RWPE2 (cell line): ENCODE measurements at regions not wholly inside any gene's neighbourhood (a gene's known extent, or its start where the extent isn't known, plus 50 kb on each side); places are given as distances from the start of the nearest gene placed in this dataset.
"Not testable (repeated sequence)": the region's sequence is repeated elsewhere in the genome, so short reads cannot be mapped to it uniquely, and the experiment has no call there.

Experiments
- ATAC-seq: fragments of 200-7000 bp; cut with Tn5 transposase; 3 replicates; pipeline ENCODE4 v1.9.1; 2021; ENCODE audit warnings: low read depth
- DNase-seq: peaks from one replicate; pipeline ENCODE4 v3.0.0-alpha.2; 2020; ENCODE audit warnings: low spot score
- H3K27ac ChIP-seq: fragments of 450-650 bp; 2 replicates; pipeline ENCODE4 v1.5.1; 2017; ENCODE audit warnings: mild to moderate bottlenecking; ENCODE audit not compliant: poor library complexity, severe bottlenecking
- H3K27me3 ChIP-seq: fragments of 250-450 bp; sonication (Bioruptor Pico); 2 replicates; pipeline ENCODE4 v1.5.1; 2021; ENCODE audit warnings: mild to moderate bottlenecking, moderate library complexity; ENCODE audit not compliant: insufficient read depth, poor library complexity, severe bottlenecking
- H3K36me3 ChIP-seq: fragments of 250-450 bp; sonication (Bioruptor Pico); 2 replicates; pipeline ENCODE4 v1.5.1; 2020; ENCODE audit warnings: low read depth, mild to moderate bottlenecking, moderate library complexity
- H3K4me1 ChIP-seq: fragments of 250-450 bp; sonication (Bioruptor Pico); 2 replicates; pipeline ENCODE4 v1.5.1; 2021; ENCODE audit warnings: mild to moderate bottlenecking, moderate library complexity; ENCODE audit not compliant: insufficient read depth, poor library complexity, severe bottlenecking
- H3K4me3 ChIP-seq: fragments of 250-450 bp; sonication (Bioruptor Pico); 2 replicates; pipeline ENCODE4 v1.5.1; 2021; ENCODE audit warnings: mild to moderate bottlenecking, moderate library complexity; ENCODE audit not compliant: severe bottlenecking
- H3K9me3 ChIP-seq: fragments of 250-450 bp; sonication (Bioruptor Pico); 2 replicates; pipeline ENCODE4 v1.5.1; 2021; ENCODE audit warnings: mild to moderate bottlenecking, moderate library complexity; ENCODE audit not compliant: severe bottlenecking
- CTCF ChIP-seq: fragments of 450-650 bp; IDR thresholded peaks from one replicate; pipeline ENCODE4 v1.5.1; 2017; ENCODE audit warnings: mild to moderate bottlenecking, moderate library complexity; ENCODE audit not compliant: poor library complexity, severe bottlenecking

GRCh38 chr7:142522735-142523134 lies 226.5 kb upstream of the PRSS1 start:
- H3K9me3 ChIP-seq, result no peaks in the 10 kb centered on the region
- H3K4me3 ChIP-seq, result no peak overlapping the region
- TF ChIP-seq CTCF, result no peak
- no peaks in the 10 kb centered on the region for H3K27me3 ChIP-seq
- no peak overlapping the region for H3K27ac ChIP-seq
- ATAC-seq, result no peak
- no peaks in the 10 kb centered on the region for H3K36me3 ChIP-seq
- DNase-seq, result no peak
- H3K4me1 ChIP-seq, result no peaks in the 10 kb centered on the region

GRCh38 chr7:142520885-142521284 lies 228.4 kb upstream of the PRSS1 start:
- TF ChIP-seq CTCF, result peak; percentile 33
- DNase-seq, H3K4me3 ChIP-seq, H3K36me3 ChIP-seq, H3K4me1 ChIP-seq, H3K9me3 ChIP-seq, H3K27me3 ChIP-seq, H3K27ac ChIP-seq: not testable (repeated sequence)
- peak; percentile 38; the same call in 2 of the 3 replicates for ATAC-seq

GRCh38 chr7:142520455-142520854 lies 228.8 kb upstream of the PRSS1 start:
- not testable (repeated sequence) for H3K36me3 ChIP-seq, DNase-seq, H3K4me1 ChIP-seq, H3K9me3 ChIP-seq, H3K4me3 ChIP-seq, H3K27me3 ChIP-seq, H3K27ac ChIP-seq, ATAC-seq

GRCh38 chr7:142519079-142520078 lies 229.9 kb upstream of the PRSS1 start:
- H3K4me3 ChIP-seq, result no peak overlapping the region
- H3K27me3 ChIP-seq, result no peaks in the 10 kb centered on the region
- TF ChIP-seq CTCF, result no peak
- H3K36me3 ChIP-seq, result no peaks in the 10 kb centered on the region
- H3K4me1 ChIP-seq, result no peaks in the 10 kb centered on the region
- H3K27ac ChIP-seq, result no peak overlapping the region
- no peaks in the 10 kb centered on the region for H3K9me3 ChIP-seq
- ATAC-seq (no peak), DNase-seq (no peak)

- ATAC-seq (peak; percentile 94), DNase-seq (no peak)
- TF ChIP-seq CTCF, result peak; percentile 90
- H3K4me1 ChIP-seq, result no peaks in the 10 kb centered on the region
- H3K27ac ChIP-seq, result no peak overlapping the region
- no peaks in the 10 kb centered on the region for H3K36me3 ChIP-seq
- H3K9me3 ChIP-seq, result no peaks in the 10 kb centered on the region
- H3K27me3 ChIP-seq, result no peaks in the 10 kb centered on the region
- no peak overlapping the region for H3K4me3 ChIP-seq
Observed at GRCh38 chr7:142516038-142516501, 233.2 kb upstream of the PRSS1 start.

- not testable (repeated sequence) for DNase-seq, H3K9me3 ChIP-seq, H3K27ac ChIP-seq, H3K36me3 ChIP-seq, H3K4me1 ChIP-seq, H3K4me3 ChIP-seq, ATAC-seq, H3K27me3 ChIP-seq
Observed at GRCh38 chr7:142514716-142515115, 234.6 kb upstream of the PRSS1 start.
